MM.1S (cell line): ENCODE measurements at regions not wholly inside any gene's neighbourhood (a gene's known extent, or its start where the extent isn't known, plus 50 kb on each side); places are given as distances from the start of the nearest gene placed in this dataset.

Experiments used
- DNase-seq: peaks from one replicate; pipeline ENCODE4 v3.0.0-alpha.2; 2015
- H2AFZ ChIP-seq: fragments of 300-600 bp; sonication (generic); 2 replicates; pipeline ENCODE4 v1.6.0; 2016; ENCODE audit warnings: antibody characterized with exemption, low read length
- H3F3A ChIP-seq: fragments of 300-600 bp; sonication (generic); 2 replicates; pipeline ENCODE4 v1.6.1; 2016; ENCODE audit warnings: mild to moderate bottlenecking, antibody characterized with exemption, low read length, moderate library complexity, mixed read lengths; ENCODE audit not compliant: insufficient read depth
- H3K27ac ChIP-seq: fragments of 300-600 bp; sonication (generic); 2 replicates; pipeline ENCODE4 v1.5.1; 2016; ENCODE audit warnings: mild to moderate bottlenecking, low read length
- H3K27me3 ChIP-seq: fragments of 300-600 bp; sonication (generic); replicated peaks from 2 replicates; pipeline ENCODE4 v1.6.0; 2016; ENCODE audit warnings: low read length; ENCODE audit not compliant: insufficient read depth
- H3K36me3 ChIP-seq: fragments of 300-600 bp; sonication (generic); replicated peaks from 2 replicates; pipeline ENCODE4 v1.6.1; 2016; ENCODE audit warnings: mild to moderate bottlenecking, low read length, mixed read lengths; ENCODE audit not compliant: insufficient read depth
- H3K4me1 ChIP-seq: fragments of 300-600 bp; sonication (generic); 2 replicates; pipeline ENCODE4 v1.6.1; 2016; ENCODE audit warnings: low read length, mixed read lengths
- H3K4me2 ChIP-seq: fragments of 300-600 bp; sonication (generic); 2 replicates; pipeline ENCODE4 v1.6.0; 2016; ENCODE audit warnings: low read depth, low read length
- H3K4me3 ChIP-seq: fragments of 300-600 bp; sonication (generic); 2 replicates; pipeline ENCODE4 v1.5.1; 2016; ENCODE audit warnings: low read length, mixed read lengths
- H3K79me2 ChIP-seq: fragments of 300-600 bp; sonication (generic); 2 replicates; pipeline ENCODE4 v1.6.1; 2016; ENCODE audit warnings: mixed run types, low read length, mixed read lengths
- H3K9ac ChIP-seq: fragments of 300-600 bp; sonication (generic); 2 replicates; pipeline ENCODE4 v1.6.1; 2016; ENCODE audit warnings: low read length, mixed read lengths
- H3K9me2 ChIP-seq: fragments of 300-600 bp; sonication (generic); replicated peaks from 2 replicates; pipeline ENCODE4 v1.6.1; 2016; ENCODE audit warnings: mild to moderate bottlenecking, low read length, mixed read lengths; ENCODE audit not compliant: insufficient read depth
- H3K9me3 ChIP-seq: fragments of 300-600 bp; sonication (generic); replicated peaks from 2 replicates; pipeline ENCODE4 v1.6.1; 2016; ENCODE audit warnings: mild to moderate bottlenecking, low read length, mixed read lengths; ENCODE audit not compliant: insufficient read depth
- H4K20me1 ChIP-seq: fragments of 300-600 bp; sonication (generic); 2 replicates; pipeline ENCODE4 v1.6.1; 2016; ENCODE audit warnings: mild to moderate bottlenecking, low read length, moderate library complexity, mixed read lengths; ENCODE audit not compliant: insufficient read depth
- CTCF ChIP-seq: fragments of 300-600 bp; sonication (generic); IDR thresholded peaks from 2 replicates; pipeline ENCODE4 v1.5.1; 2016; ENCODE audit warnings: antibody characterized with exemption, low read length, mixed read lengths
- EZH2 ChIP-seq: fragments of 300-600 bp; sonication (generic); optimal IDR thresholded peaks from 2 replicates; pipeline ENCODE3; 2017; ENCODE audit warnings: low read depth, mild to moderate bottlenecking, antibody characterized with exemption, low read length, mixed read lengths
- EZH2phosphoT487 ChIP-seq: fragments of 300-600 bp; sonication (generic); IDR thresholded peaks from 2 replicates; pipeline ENCODE4 v1.6.1; 2018; ENCODE audit warnings: antibody characterized with exemption, low read length

- H3K9ac ChIP-seq: no peak overlapping the region
- no peaks in the 10 kb centered on the region for H3K27me3 ChIP-seq
- H2AFZ ChIP-seq: no peak overlapping the region
- no peak overlapping the region for H3K4me3 ChIP-seq
- H3K4me1 ChIP-seq: no peaks in the 10 kb centered on the region
- no peaks in the 10 kb centered on the region for H4K20me1 ChIP-seq
- no peak overlapping the region for H3K4me2 ChIP-seq
- DNase-seq: no peak
- no peaks in the 10 kb centered on the region for H3K79me2 ChIP-seq
- H3F3A ChIP-seq: no peaks in the 10 kb centered on the region
- TF ChIP-seq CTCF (no peak), EZH2 (no peak), EZH2phosphoT487 (no peak)
- H3K9me2 ChIP-seq: no peaks in the 10 kb centered on the region
- no peaks in the 10 kb centered on the region for H3K36me3 ChIP-seq
- H3K27ac ChIP-seq: no peak overlapping the region
- H3K9me3 ChIP-seq: no peaks in the 10 kb centered on the region
These were observed 157.5 kb upstream of the ALG10B start for GRCh38 chr12:38159092-38159551.

- H3K27ac ChIP-seq: no peak overlapping the region
- no peak overlapping the region for H3K4me2 ChIP-seq
- no peaks in the 10 kb centered on the region for H3K36me3 ChIP-seq
- TF ChIP-seq CTCF: no peak
- TF ChIP-seq EZH2: no peak
- TF ChIP-seq EZH2phosphoT487: no peak
- no peaks in the 10 kb centered on the region for H3F3A ChIP-seq
- H3K4me1 ChIP-seq: no peaks in the 10 kb centered on the region
- H3K9ac ChIP-seq: no peak overlapping the region
- no peaks in the 10 kb centered on the region for H3K27me3 ChIP-seq
- H2AFZ ChIP-seq: no peak overlapping the region
- no peak overlapping the region for H3K4me3 ChIP-seq
- no peaks in the 10 kb centered on the region for H4K20me1 ChIP-seq
- no peaks in the 10 kb centered on the region for H3K79me2 ChIP-seq
- DNase-seq: no peak
- no peaks in the 10 kb centered on the region for H3K9me3 ChIP-seq
- no peaks in the 10 kb centered on the region for H3K9me2 ChIP-seq
These were observed 156.8 kb upstream of the ALG10B start for GRCh38 chr12:38159591-38160317.

GRCh38 chr12:38160318-38161122 is 156.1 kb upstream of the ALG10B start:
- Histone ChIP-seq H3K4me3 (no peak overlapping the region), H3K27me3 (no peaks in the 10 kb centered on the region), H3K27ac (no peak overlapping the region), H3K4me1 (no peaks in the 10 kb centered on the region), H3K79me2 (no peaks in the 10 kb centered on the region), H2AFZ (no peak overlapping the region), H4K20me1 (no peaks in the 10 kb centered on the region), H3K9me2 (no peaks in the 10 kb centered on the region), H3K4me2 (no peak overlapping the region), H3K9me3 (no peaks in the 10 kb centered on the region), H3F3A (no peaks in the 10 kb centered on the region), H3K36me3 (no peaks in the 10 kb centered on the region), H3K9ac (no peak overlapping the region)
- DNase-seq: no peak
- TF ChIP-seq CTCF: no peak
- TF ChIP-seq EZH2: no peak
- no peak for TF ChIP-seq EZH2phosphoT487
